ENCODE measurements at regions not wholly inside any gene's neighbourhood (a gene's known extent, or its start where the extent isn't known, plus 50 kb on each side); places are given as distances from the start of the nearest gene placed in this dataset.

DNA sequence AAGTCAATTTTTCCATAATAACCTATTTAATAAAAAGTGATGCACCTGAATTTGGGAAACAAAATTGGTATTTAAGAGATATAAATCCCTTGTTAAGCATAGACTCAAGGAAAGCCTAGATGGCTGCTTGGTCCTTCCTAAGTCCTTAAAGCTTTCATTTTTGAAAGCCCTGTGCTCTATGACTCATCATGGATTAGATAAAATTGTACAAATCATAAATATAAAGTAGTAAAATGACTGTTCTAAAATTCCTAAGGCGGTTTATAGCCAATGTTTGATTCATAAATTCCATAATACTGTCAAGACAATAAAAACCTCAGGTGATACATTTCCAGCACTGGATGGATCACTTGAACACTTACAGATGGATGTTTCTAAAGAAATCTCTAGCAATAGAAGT, 730.8 kb upstream of the EPHA6 start:
- Histone ChIP-seq H3K4me1 (ENCODE audit: control insufficient read depth, insufficient read depth, low read length) (no peaks in the 10 kb centered on the region), H3K36me3 (ENCODE audit: control insufficient read depth, insufficient read depth, low read length) (no peaks in the 10 kb centered on the region), H3K9me3 (ENCODE audit: control insufficient read depth, insufficient read depth, low read length) (no peaks in the 10 kb centered on the region), H3K4me3 (ENCODE audit: low read depth, low read length) (no peak overlapping the region), H3K27me3 (ENCODE audit: control insufficient read depth, insufficient read depth, low read length) (no peaks in the 10 kb centered on the region), H3K9ac (ENCODE audit: low read depth, low read length) (no peak overlapping the region)

DNA sequence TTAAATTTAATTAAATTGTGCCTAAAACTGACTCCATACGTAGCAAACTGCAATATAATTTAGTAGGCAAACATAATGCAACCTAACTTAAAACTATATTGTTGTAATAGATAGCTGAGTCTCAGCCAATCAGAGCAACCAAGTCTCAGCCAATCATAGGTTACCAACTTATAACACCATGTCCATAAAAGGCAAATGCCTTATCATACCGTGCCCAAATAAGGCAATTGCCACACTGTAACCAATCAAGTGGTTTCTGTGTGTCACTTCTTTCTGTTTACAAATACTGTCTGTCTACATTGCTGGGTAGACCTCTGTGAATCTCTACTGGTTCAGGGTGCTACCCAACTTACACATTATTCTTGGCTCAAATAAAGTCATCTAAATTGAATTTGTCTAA, 728.4 kb upstream of the EPHA6 start:
- H3K9ac ChIP-seq (ENCODE audit: low read depth, low read length), result no peak overlapping the region
- H3K9me3 ChIP-seq (ENCODE audit: control insufficient read depth, insufficient read depth, low read length), result no peaks in the 10 kb centered on the region
- no peaks in the 10 kb centered on the region for H3K4me1 ChIP-seq (ENCODE audit: control insufficient read depth, insufficient read depth, low read length)
- H3K4me3 ChIP-seq (ENCODE audit: low read depth, low read length), result no peak overlapping the region
- no peaks in the 10 kb centered on the region for H3K27me3 ChIP-seq (ENCODE audit: control insufficient read depth, insufficient read depth, low read length)
- no peaks in the 10 kb centered on the region for H3K36me3 ChIP-seq (ENCODE audit: control insufficient read depth, insufficient read depth, low read length)

DNA sequence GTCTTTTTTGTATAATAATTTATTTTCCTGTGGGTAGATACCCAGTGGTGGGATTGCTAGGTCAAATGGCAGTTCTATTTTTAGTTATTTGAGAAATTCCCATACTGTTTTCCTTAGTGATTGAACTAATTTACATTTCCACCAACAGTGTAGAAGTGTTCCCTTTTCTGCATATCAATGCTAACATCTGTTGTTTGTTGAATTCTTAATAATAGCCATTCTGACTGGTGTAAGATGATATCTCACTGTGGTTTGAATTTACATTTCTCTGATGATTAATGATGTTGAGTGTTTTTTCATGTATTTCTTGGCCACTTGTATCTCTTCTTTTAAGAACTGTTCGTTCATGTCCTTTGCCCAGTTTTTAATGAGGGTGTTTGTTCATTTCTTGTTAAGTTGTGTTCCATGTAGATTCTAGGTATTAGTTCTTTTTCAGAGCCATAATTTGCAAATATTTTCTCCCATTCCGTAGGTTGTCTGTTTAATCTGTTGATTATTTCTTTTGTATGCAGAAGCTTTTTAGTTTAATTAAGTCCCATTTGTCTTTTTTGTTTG, 713.3 kb upstream of the EPHA6 start:
- Histone ChIP-seq H3K9me3 (ENCODE audit: control insufficient read depth, insufficient read depth, low read length) (no peaks in the 10 kb centered on the region), H3K36me3 (ENCODE audit: control insufficient read depth, insufficient read depth, low read length) (no peaks in the 10 kb centered on the region), H3K4me1 (ENCODE audit: control insufficient read depth, insufficient read depth, low read length) (peaks cover 5% of the 10 kb centered on the region), H3K4me3 (ENCODE audit: low read depth, low read length) (no peak overlapping the region), H3K27me3 (ENCODE audit: control insufficient read depth, insufficient read depth, low read length) (no peaks in the 10 kb centered on the region), H3K9ac (ENCODE audit: low read depth, low read length) (no peak overlapping the region)

DNA sequence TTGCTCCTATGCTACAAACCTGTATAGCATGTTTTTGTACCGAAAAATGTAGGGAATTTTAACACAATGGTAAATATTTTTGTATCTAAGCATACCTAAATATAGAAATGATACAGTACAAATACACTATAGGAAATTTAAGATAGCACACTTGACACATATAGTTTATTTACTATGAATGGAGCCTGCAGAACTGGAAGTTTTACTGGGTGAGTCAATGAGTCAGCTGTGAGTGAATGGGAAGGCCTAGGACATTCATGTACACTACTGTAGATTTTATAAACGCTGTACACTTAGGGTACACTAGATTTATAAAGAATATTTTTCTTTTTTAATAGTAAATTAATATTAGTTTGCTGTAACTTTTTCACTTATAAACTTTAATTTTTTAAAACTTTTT, 707.7 kb upstream of the EPHA6 start:
- Histone ChIP-seq H3K36me3 (ENCODE audit: control insufficient read depth, insufficient read depth, low read length) (no peaks in the 10 kb centered on the region), H3K9ac (ENCODE audit: low read depth, low read length) (no peak overlapping the region), H3K9me3 (ENCODE audit: control insufficient read depth, insufficient read depth, low read length) (no peaks in the 10 kb centered on the region), H3K27me3 (ENCODE audit: control insufficient read depth, insufficient read depth, low read length) (no peaks in the 10 kb centered on the region), H3K4me1 (ENCODE audit: control insufficient read depth, insufficient read depth, low read length) (no peaks in the 10 kb centered on the region), H3K4me3 (ENCODE audit: low read depth, low read length) (no peak overlapping the region)
